ENCODE measurements at regions not wholly inside any gene's neighbourhood (a gene's known extent, or its start where the extent isn't known, plus 50 kb on each side); places are given as distances from the start of the nearest gene placed in this dataset.

- TF ChIP-seq ZFP30 (CRISPR knock-in tag; IDR thresholded peaks at IDR 0.05) (no peak), CSDC2 (CRISPR knock-in tag; IDR thresholded peaks at IDR 0.05) (no peak), ISL1 (CRISPR knock-in tag; IDR thresholded peaks at IDR 0.05) (peak; percentile 40), ZNF8 (CRISPR knock-in tag; IDR thresholded peaks at IDR 0.05) (no peak), GLIS3 (CRISPR knock-in tag; IDR thresholded peaks at IDR 0.05) (no peak), RARB (CRISPR knock-in tag; IDR thresholded peaks at IDR 0.05) (no peak), ZNF70 (CRISPR knock-in tag; IDR thresholded peaks at IDR 0.05) (no peak)
These were observed 550.5 kb downstream of the MIAT start for GRCh38 chr22:27207907-27208306.
